ENCODE measurements at regions not wholly inside any gene's neighbourhood (a gene's known extent, or its start where the extent isn't known, plus 50 kb on each side); places are given as distances from the start of the nearest gene placed in this dataset.

- no peaks in the 10 kb centered on the region for H3K27me3 Mint-ChIP-seq (ENCODE audit: low read depth)
- no peaks in the 10 kb centered on the region for H3K36me3 Mint-ChIP-seq (ENCODE audit: low read depth)
- no peak for DNase-seq (ENCODE audit: low read depth, low spot score)
- H3K4me3 Mint-ChIP-seq: no peak overlapping the region
- H3K27ac Mint-ChIP-seq (ENCODE audit: unreplicated experiment): no peak overlapping the region
- H3K4me1 Mint-ChIP-seq: no peaks in the 10 kb centered on the region
- no peaks in the 10 kb centered on the region for H3K9me3 Mint-ChIP-seq
- no peak for TF ChIP-seq CTCF (conservative IDR thresholded peaks at IDR 0.05)
Measured at GRCh38 chr6:48979806-48980205, 483.2 kb downstream of the MMUT start.

DNA sequence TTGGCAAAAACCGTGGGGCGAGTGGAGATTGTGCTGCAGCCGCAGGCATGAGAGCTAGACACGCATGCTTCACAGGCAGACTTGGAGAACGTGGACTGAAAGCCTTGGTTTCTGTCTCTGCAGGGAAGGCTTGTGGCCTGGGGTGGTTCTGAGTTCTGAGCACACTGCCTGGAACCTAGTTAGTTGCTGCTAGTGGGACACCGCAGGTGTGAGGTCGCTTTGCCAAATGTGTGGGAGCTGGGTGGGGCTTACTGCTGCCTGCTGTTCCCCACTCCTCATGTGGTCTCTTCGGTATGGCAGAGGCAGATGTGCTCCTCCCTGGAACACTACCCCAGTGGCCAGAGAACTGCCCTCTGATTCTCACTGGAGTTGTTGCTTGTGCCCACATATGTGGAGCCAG, 484.0 kb downstream of the MMUT start:
- Mint-ChIP-seq H3K27ac (ENCODE audit: unreplicated experiment) (no peak overlapping the region), H3K36me3 (ENCODE audit: low read depth) (no peaks in the 10 kb centered on the region), H3K4me3 (no peak overlapping the region)

GRCh38 chr6:48978016-48978415, 485.0 kb downstream of the MMUT start:
- H3K36me3 Mint-ChIP-seq (ENCODE audit: low read depth): no peaks in the 10 kb centered on the region
- H3K9me3 Mint-ChIP-seq: no peaks in the 10 kb centered on the region
- H3K4me1 Mint-ChIP-seq: no peaks in the 10 kb centered on the region
- no peak overlapping the region for H3K27ac Mint-ChIP-seq (ENCODE audit: unreplicated experiment)
- no peak for DNase-seq (ENCODE audit: low read depth, low spot score)
- TF ChIP-seq CTCF (conservative IDR thresholded peaks at IDR 0.05): no peak
- H3K27me3 Mint-ChIP-seq (ENCODE audit: low read depth): no peaks in the 10 kb centered on the region
- no peak overlapping the region for H3K4me3 Mint-ChIP-seq

More for the DNA sequence above, 484.0 kb downstream of the MMUT start:
- H3K27me3 Mint-ChIP-seq (ENCODE audit: low read depth): no peaks in the 10 kb centered on the region
- DNase-seq (ENCODE audit: low read depth, low spot score): no peak
- no peak for TF ChIP-seq CTCF (conservative IDR thresholded peaks at IDR 0.05)
- H3K4me1 Mint-ChIP-seq: no peaks in the 10 kb centered on the region
- no peaks in the 10 kb centered on the region for H3K9me3 Mint-ChIP-seq

- no peaks in the 10 kb centered on the region for H3K27me3 Mint-ChIP-seq (ENCODE audit: low read depth)
- no peaks in the 10 kb centered on the region for H3K36me3 Mint-ChIP-seq (ENCODE audit: low read depth)
- no peak for DNase-seq (ENCODE audit: low read depth, low spot score)
- H3K4me3 Mint-ChIP-seq: no peak overlapping the region
- no peak overlapping the region for H3K27ac Mint-ChIP-seq (ENCODE audit: unreplicated experiment)
- no peaks in the 10 kb centered on the region for H3K4me1 Mint-ChIP-seq
- TF ChIP-seq CTCF (conservative IDR thresholded peaks at IDR 0.05): no peak
- H3K9me3 Mint-ChIP-seq: no peaks in the 10 kb centered on the region
Measured at GRCh38 chr6:48977573-48977972, 485.5 kb downstream of the MMUT start.

DNA sequence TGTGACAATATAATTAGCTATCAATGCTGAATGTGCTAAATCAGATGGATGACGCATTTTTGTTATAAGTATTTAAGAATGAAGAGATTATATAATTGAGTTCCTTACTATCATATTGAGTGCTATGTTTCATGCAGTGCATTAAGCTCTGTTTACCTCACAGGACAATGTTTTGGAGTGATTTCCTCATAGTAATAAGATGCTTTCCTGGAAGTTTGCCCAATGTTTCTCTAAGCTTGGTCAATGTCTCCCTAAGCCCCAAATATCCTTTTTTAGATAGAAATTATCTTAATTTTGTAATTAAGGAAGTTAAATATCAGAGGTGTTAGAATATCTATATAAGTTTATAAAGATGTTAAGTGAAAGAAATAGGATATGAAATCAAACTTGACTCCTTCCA, 489.6 kb downstream of the MMUT start:
- Mint-ChIP-seq H3K36me3 (ENCODE audit: low read depth) (no peaks in the 10 kb centered on the region), H3K4me3 (no peak overlapping the region), H3K9me3 (no peaks in the 10 kb centered on the region), H3K4me1 (no peaks in the 10 kb centered on the region), H3K27ac (ENCODE audit: unreplicated experiment) (no peak overlapping the region), H3K27me3 (ENCODE audit: low read depth) (no peaks in the 10 kb centered on the region)
- DNase-seq (ENCODE audit: low read depth, low spot score): no peak
- no peak for TF ChIP-seq CTCF (conservative IDR thresholded peaks at IDR 0.05)

Measured in neural crest cell (in vitro differentiated cells).